HG03571 (cell line): ENCODE measurements at regions not wholly inside any gene's neighbourhood (a gene's known extent, or its start where the extent isn't known, plus 50 kb on each side); places are given as distances from the start of the nearest gene placed in this dataset.
"Not testable (repeated sequence)": the region's sequence is repeated elsewhere in the genome, so short reads cannot be mapped to it uniquely, and the experiment has no call there.

ENCODE experiments used
- ATAC-seq: cut with Tn5 transposase; IDR thresholded peaks from one replicate; pipeline ENCODE4 v1.9.1; 2021; ENCODE audit not compliant: unreplicated experiment

DNA sequence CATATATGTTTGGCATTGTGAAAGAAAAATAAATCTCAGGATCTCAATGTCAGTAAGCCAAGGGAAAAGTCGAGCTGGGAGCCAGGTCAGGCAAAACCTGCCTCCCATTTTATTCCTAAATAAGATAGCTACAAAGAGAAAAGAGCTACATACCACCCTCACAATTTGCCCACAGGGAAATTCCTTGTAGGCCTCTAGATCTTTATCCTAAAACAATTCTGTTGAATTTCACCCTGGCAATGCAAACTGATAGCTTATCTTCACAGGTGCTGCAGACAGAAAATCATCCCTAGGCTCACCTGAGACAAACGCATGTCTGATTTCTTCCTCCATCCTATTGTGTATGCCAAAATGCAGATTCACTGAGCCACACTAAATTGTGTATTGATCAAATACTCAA, 2587.1 kb downstream of the PCDH9 start:
- ATAC-seq, result no peak

DNA sequence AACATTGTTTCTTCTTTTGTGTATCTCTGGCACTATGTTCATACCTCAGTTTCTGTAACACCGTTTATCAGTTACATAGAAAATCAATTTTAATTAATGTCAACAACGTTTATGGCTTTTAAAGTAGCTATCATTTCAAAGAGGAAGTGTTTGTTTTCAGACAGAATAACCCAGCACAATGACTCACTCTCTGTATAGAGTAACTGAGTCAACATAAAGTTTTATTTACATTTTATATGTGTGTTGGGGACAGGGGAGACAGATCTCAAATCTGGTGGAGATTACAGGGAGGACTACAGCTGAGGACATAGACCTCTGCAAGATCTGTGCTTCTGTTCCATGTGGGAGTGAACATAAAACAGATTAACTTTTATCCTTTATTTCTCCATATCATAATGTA, 2590.1 kb downstream of the PCDH9 start:
- no peak for ATAC-seq

DNA sequence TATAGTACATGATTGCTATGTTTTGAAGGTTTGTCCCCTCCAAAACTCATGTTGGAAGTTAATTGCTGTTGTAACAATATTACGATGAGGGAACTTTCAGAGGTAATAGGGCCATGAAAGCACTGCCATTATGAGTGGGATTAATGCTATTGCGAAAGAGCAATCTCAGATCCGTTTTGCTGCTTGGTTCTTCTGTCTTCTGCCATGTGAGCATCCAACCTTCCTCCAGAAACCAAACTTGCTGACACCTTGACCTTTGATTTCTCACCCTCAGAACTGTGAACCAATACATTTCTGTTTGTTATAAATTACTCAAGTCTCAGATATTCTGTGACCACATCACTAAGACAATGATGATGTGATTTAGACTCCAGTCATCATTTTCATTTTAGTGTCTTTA, 2590.9 kb downstream of the PCDH9 start:
- no peak for ATAC-seq

DNA sequence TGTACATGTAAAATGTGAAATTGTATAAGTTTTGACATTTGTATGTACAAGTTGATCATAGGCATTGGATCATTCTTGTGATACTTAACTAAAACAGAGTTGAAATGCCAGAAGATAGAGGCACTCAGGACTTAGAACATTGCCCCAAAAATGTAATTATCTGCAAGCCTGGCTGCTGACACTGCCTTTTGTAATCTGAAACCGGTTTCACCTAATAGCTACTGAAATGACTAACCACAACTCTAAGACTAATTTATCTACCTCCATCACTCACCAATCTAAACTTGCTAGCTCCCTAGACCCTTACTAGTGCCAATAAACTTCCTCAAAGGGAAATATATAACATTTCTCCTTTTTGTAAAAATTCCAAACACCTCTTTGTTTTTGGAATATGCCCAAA, 2596.2 kb downstream of the PCDH9 start:
- no peak for ATAC-seq

DNA sequence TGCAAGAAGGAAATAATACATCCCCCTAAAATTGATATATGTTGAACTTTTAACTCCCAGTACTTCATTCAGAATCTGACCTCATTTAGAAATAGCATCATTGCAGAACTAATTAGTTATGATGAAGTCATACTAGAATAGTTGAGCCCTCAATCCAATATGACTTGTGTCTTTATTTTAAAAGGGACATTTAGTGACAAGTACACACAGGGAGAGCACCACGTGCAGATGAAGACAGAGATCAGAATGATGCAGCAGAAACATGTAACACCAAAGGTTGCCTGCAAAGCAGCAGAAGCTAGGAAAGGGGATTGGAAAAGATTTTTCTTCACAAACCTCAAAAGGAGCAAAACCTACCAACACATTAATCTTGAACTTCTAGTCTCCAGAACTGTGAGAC, 2602.5 kb downstream of the PCDH9 start:
- ATAC-seq, result no peak

DNA sequence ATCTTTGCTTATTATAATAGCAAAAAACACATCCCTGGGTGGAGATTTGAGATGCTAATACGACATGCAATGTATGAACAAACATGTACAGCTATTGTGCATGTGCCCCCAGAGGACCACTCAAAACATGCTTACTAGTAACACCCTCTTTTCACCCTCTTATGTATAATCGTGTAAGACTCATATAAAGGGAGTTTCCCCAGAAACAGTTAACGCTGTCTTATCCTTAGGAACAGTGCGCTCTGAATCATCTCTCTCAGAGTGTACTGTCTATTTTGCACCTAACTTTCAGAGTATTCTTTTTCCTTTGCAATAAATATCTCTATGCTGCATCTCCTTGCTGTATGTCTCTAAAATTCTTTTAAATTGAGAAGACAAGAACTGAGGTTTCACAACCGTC, 2604.0 kb downstream of the PCDH9 start:
- no peak for ATAC-seq

DNA sequence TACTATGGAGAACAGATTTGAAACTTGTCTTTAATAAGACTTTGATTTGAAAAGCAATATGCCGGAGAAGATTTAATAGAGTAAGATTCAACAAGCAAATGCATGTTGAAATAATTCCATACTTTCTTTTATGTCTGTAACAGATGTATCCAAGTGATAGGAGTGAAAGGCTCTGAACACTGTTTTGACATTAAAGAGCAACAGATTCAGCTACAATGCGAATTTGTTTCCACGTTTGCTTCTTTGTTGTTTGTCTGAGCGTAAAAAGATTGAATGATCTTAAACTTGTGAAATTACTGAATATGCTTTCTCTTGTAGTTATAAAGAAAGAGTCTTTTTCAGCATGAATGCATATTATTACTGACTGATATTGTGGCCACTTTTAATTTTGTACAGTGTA, 2612.9 kb downstream of the PCDH9 start:
- no peak for ATAC-seq

DNA sequence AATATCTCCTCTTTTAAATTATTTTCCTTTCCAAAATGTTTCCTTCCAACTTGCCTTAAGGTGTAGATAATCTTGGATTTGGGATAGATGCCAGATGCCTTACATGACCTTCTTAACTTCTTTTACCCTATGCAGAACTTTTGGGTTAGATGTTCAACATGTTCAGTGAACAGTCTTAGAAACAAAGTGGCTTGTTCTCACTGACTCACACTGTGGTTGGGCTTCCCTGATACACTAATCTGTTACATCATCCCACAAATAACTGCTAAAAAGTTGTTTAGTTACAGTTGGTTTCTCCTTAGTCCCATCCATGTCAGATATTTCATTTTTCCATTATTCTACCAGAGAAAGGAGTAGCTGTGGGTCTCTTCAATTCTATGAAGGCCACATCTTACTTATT, 2638.2 kb downstream of the PCDH9 start:
- no peak for ATAC-seq

DNA sequence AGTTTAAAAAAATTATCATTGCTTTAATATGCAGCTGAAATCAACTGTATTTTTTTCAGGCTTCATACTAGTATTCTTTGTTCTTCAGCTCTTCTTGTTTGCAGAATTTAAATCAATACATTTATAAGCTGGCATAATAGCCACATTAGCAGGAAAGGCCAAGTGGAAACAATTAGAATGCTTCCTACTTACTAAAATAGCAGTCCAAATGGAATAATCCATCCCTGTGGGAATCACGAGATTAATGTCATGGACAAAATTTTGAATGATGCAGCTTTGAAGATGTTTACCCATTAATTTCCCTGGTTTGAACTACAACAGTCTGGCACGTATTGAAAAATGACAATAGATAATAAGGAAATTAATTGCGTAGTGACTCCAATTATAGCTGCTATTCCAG, 2650.8 kb downstream of the PCDH9 start:
- no peak for ATAC-seq

DNA sequence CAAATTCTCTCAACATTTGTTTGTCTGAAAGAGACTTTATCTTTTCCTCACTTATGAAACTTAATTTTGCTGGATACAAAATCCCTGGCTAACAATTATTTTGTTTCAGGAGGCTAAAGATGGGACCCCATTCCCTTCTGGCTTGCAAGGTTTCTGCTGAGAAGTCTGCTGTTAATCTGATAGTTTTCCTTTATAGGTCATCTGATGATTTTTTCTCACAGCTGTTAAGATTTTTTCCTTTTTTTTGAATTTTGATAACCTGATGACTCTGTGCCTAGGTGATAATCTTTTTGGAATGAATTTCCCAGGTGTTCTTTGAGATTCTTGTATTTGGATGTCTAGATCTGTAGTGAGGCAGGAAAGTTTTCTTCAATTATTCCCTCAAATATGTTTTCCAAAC, 2661.4 kb downstream of the PCDH9 start:
- ATAC-seq, result no peak

DNA sequence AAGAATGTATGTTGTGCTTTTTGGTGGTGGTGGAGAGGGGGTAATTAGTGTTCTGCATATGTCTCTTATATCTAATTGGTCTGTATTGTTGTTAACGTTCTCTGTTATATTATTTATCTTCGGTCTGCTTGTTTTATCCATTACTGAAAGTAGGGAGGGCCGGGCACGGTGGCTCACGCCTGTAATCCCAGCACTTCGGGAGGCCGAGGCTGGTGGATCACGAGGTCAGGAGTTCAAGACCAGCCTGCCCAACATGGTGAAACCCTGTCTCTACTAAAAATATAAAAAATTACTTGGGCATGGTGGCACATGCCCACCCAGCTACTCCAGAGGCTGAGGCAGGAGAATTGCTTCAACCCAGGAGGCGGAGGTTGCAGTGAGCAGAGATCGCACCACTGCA, 2672.1 kb downstream of the PCDH9 start:
- ATAC-seq, result not testable (repeated sequence)

DNA sequence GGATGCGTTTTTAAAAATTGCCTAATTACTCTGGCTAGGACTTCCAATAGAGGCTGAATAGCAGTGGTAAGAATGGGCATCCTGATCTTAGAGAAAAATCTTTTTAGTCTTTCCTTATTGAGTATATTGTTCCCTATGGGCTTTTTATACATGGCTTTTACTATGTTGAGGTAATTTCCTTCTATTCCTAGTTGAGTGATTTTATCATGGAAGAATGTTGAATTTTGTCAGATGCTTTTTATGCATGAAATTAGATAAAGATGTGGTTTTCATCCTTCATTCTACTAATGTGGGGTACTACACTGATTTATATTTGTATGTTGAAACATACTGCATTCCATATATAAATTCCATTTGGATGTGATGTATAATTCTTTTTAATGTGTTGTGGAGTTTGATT, 2673.8 kb downstream of the PCDH9 start:
- no peak for ATAC-seq

DNA sequence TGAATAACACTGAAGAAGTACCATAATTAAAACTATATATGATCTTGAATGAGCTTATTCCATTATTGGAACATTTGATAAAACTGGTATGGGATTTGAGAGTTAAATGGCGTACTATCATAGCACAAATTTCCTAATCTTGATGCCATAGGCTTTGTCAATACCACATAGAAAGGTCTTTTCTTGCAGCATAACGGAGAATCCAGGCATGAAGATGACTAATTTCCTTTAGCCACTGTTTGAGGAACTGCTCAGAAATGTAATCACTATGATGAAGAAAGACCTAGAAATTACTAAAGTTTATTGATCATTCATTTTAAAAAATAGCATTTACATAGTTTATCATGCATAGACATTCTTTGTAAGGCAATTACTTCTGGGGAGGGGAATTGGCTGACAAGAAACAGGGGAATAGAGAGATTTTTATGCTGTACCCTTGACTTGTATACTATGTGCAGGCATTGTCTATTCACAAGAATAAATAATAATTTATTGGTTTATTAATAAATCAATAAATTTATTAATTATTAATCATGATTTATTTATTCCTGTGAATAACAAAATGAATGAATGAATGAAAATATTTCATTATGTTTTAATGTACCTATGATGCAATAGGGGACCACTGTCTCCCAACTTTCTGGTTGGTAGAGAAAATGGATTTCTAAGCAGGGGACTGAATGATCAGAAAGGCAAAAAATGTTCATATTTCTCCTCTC, 2676.6 kb downstream of the PCDH9 start:
- ATAC-seq, result no peak

DNA sequence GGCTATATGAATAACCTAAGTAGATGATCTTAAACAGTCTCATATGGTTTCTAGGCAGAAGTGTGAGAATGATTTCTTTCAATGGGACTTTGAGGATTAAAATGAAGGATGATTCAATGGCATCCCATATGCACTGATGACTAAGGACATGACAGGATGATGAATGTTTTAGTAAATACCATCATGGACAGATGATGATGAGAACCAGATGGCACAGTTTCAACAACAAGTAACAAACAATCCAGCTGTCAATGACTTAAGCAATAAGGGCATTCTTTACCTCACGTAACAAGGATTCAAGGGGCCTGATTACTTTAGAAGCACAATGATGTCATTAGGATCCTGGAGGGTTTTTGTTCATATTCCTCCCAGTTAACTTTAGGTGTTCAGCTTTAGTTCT, 2678.4 kb downstream of the PCDH9 start:
- no peak for ATAC-seq

DNA sequence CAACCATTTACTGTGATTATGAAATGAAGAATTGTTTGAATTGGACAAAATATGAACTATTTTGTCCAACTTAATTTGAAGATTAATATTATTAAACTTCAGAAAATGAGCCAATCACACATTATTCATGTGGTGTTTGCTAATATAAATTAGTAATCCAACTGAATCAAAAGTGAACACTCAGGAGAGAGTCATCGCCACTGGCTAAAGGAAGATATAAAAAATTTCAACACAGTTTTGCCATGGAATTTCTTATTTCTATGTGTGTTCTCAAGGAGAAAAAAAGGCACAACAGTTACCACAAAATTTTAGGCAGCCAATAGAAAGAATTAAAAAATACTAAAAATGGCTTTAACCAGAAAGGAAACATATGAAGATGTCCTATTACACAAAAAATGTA, 2683.8 kb downstream of the PCDH9 start:
- no peak for ATAC-seq

DNA sequence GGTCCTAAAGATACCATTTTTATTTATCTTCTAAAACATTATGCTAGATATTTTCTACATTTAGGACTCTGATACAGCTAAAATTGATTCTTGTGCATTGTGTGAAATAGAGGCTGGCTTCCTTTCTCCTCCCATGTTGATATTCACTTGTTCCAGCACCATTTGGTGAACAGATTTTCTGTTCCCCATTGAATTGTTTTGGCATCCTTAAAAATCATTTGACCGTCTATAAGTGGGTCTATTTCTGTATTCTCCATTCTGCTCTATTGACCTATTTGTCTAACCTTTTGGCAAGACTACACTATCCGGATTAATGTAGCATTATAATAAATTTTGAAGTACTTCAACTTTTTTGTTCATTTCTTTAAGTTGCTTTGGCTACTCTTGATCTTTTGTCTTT, 2689.2 kb downstream of the PCDH9 start:
- no peak for ATAC-seq

DNA sequence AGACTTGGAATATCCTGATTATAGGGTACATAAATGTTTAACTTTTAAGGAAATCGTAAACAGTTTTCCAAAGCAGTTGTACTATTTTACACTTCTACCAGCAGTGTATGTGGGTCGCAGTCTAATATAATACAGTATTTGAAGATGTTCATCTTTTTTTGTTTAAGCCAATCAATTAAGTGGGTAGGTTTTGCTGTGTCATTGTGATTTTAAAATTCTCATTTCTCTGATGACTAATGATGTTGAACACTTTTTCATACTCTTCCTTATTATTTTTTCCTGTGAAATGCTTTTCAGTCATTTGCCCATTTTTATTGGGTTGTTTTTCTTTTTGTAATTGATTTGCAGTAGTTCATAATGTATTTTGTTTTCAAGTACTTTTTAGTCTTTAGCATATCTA, 2689.7 kb downstream of the PCDH9 start:
- ATAC-seq, result no peak

DNA sequence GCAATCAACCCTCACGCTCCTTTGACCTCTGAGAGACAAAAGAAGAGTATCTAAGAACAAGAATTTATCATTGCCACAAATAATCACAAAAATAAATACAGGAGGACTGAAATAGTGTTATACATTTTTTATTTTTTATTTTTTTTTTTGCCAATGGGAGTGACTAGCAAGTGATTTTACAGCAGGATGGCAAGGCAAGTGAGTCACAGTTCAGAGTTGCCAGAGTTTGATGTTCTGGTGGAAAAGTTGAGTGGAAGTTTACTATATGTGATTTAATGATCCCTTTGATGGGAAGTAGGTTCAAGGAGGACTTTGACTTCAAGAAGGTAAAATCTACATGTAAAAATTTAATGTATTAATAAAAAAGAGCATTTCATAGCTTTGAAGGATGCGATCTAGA, 2691.4 kb downstream of the PCDH9 start:
- ATAC-seq, result no peak

DNA sequence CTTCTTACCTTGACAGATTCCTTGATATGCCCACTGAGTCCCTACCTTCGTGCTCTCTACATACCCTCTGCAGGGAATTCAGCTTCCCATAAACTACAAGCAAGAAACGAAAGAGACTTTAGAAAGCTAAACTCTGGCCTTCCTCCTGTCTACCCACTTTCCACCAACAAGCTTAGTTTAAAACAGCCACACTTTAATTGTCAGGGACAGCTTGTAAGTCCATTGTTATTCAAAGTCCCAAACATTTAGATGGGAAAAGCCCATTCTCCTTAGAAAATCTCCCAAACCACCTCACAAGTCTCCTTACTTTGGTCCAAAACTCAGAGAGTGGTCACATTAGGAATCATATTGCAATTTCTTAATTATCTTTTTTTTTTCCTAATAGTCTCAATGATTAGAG, 2695.8 kb downstream of the PCDH9 start:
- ATAC-seq, result no peak

DNA sequence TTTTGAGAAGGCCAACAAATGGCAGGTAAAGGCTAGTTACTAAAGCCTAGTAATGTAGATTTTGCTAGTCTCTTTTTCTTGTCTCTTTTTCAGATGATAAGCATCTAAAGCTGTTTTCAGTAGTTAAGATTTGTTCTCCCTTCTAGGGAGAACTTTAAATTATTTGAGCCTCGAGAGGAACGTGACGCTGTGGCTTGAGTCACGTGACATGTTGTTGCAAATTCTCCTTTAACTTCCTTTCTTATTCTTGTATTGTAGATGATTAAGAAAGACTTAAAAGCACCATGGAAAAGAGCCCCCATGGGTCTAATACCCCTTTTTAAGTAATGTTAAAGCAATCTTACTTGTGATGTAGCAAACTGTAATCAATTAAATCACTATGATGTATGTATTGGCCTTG, 2698.7 kb downstream of the PCDH9 start:
- no peak for ATAC-seq

DNA sequence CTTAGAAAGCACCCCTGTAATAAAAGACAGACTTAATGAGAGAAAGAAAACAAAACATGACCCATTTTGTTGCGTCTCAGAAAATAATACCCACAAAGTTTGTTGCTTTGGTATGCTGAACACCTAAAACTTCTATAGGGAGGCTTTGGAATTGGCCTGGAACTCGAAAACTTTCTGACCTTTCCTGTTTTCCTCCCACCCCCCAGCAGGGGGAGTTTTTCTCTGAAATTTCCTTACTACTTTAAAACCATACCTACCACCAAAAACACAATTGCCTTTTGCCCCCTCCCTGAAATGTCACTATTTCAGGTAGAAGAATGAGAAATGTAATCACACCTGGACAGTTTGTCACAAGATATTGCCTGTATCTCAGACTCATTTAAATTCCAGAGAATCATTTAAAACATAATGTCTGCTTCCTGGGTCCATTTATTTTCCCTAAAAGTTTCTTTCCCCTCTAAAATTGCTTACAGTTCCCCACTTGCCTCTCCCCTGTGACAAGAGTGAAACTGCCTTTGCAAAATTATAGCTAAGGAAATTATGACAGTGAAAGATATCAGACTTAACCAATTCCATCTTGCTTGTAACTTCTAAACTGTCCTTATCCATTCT, 2700.2 kb downstream of the PCDH9 start:
- no peak for ATAC-seq

DNA sequence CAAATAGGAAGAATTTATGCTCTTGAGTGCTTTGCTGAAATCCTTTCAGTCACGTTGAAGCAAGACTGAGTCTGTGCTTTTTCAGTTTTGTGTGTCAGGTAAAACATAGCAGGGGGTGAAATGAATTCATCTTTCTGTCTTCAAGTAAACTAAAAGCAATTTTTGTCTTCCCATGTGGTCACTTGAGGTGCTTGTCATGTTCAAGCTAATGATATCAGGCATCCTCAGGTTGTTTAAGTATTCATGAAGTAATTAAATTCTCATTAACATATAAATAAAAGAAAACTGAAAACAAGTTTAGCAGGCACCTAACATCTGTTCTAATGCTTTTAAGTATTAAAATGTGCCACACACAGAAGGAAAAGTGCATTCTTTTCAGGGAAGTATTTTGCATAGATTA, 2701.3 kb downstream of the PCDH9 start:
- no peak for ATAC-seq

DNA sequence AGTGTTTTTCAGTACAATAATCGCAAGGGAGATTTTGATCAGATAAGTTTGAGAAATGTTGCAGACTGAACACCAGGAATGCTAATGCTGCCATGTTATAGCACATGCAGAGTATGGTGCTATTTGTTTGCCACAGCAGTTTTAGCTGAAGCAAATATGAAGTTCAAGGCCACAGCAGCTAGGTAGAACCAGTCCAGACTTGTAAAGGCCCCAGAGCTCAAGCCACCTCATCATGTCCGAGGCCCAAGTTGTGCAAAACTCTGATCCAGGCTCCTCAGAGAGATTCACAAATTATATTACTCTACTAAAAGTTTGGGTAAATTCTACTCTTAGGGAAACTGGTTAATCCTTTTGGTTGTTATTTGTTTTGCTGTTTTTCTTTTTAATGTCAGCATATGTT, 2702.6 kb downstream of the PCDH9 start:
- no peak for ATAC-seq
